Globus pallidus (tissue), 1 donor: ENCODE measurements at regions not wholly inside any gene's neighbourhood (a gene's known extent, or its start where the extent isn't known, plus 50 kb on each side); places are given as distances from the start of the nearest gene placed in this dataset.
"Not testable (repeated sequence)": the region's sequence is repeated elsewhere in the genome, so short reads cannot be mapped to it uniquely, and the experiment has no call there.

Source experiments
- DNase-seq: peaks from one replicate; pipeline ENCODE4 v3.0.0-alpha.2; 2015; ENCODE audit warnings: low spot score

DNA sequence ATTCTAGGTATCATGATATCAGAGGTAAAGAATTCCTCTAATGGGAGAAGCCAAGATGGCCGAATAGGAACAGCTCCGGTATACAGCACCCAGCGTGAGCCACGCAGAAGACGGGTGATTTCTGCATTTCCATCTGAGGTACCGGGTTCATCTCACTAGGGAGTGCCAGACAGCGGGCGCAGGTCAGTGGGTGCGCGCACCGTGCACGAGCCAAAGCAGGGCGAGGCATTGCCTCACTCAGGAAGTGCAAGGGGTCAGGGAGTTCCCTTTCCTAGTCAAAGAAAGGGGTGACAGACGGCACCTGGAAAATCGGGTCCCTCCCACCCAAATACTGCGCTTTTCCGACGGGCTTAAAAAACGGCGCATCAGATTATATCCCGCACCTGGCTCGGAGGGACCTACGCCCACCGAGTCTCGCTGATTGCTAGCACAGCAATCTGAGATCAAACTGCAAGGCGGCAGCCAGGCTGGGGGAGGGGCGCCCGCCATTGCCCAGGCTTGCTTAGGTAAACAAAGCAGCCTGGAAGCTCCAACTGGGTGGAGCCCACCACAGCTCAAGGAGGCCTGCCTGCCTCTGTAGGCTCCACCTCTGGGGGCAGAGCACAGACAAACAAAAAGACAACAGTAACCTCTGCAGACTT is 70.4 kb upstream of the ALCAM start:
- DNase-seq: not testable (repeated sequence)

DNA sequence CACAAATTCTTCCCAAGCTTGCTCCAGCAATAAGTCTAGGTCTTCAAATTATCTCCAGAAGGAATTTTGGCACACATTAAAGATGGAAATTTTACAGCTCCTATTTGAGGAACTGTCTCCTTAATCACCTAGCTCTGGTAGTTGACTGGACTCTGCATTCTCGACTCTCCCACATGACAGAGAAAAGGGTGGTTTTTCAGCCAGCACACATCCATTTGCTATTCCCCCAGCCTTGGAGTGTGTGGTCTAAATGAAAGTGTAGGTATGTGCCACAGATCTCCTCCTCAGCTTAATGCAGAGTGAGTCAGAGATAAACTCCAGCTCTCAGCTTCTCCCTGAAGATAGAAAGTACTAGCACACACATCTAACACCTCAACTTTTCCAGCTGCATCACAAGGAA is 62.2 kb upstream of the ALCAM start:
- DNase-seq: no peak

DNA sequence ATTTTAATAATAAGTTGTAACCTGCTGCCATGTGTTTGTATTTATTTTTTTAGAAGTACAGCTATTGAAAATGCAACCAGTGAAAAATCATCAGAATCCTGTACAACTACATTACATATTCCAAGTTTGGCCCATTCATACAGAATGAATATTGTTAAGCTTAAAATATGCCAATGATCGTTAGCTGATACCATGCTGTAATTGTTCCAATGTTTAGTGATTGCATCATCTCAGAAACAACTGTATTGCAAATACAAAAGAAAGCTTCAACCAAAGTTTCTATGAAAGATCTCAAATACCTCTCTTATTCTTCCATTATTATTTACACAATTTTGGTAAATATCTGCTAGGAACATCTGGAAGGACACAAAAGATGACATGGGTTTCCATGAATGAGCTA is 51.6 kb upstream of the ALCAM start:
- no peak for DNase-seq

DNA sequence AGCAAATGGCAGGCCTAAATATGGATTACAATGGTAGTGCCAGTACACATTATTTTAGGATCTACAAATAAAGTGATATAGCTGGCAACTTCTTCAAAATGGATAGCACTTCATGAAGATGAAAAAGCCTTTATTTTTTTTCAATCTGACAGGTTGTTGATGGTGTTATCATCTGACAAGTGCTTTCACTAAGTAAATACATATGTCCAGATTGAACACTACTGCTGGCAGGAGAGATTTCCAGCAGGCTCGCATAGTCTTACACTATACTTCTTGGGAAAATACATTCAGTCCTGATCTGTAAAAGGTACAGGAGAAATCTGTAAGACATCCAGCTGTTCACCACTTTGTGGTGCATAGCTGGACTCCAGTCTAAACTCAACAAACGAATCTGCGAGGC is 50.9 kb upstream of the ALCAM start:
- DNase-seq: no peak

DNA sequence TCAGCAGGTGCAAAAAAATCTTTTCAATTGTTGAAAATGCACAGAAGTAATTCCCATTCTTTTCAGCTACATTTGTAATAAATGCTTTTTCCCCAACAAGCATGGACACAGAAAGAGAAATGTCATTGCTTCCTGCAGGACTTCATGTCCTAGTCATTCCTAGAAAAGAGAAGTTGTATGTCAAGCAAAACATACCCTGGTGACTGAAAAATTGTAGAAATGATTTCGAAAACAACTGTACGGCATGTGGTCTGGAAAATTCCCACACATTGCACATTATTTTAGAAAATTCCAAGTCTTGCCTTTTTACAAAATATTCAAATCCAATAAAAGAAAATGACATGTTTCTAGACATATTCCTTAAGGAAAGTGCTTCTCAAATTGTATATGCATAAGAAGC is 50.4 kb upstream of the ALCAM start:
- DNase-seq: no peak
